HepG2 (cell line): ENCODE measurements at regions not wholly inside any gene's neighbourhood (a gene's known extent, or its start where the extent isn't known, plus 50 kb on each side); places are given as distances from the start of the nearest gene placed in this dataset.

ENCODE experiments used
- ATAC-seq: fragments of 200-7000 bp; cut with Tn5 transposase; 3 replicates; pipeline ENCODE4 v1.9.1; 2020; ENCODE audit warnings: mild to moderate bottlenecking, moderate library complexity
- BruUV-seq: library from RNA; stranded (reverse); fragments of 400-500 nt; replicated peaks from 2 replicates; lab custom pipeline; 2021; lab: Mats Ljungman, UMichigan
- CTCF ChIA-PET: fragments of 300-600 bp; formaldehyde crosslinking; extraction: SDS; loops from one replicate; lab custom pipeline; 2021; ENCODE audit warnings: low total read pairs, inconsistent platforms, low intra/inter-chr PET ratio; lab: Yijun Ruan, JAX
- POLR2A ChIA-PET: fragments of 350-600 bp; sonication (Branson Sonifier 250); formaldehyde crosslinking; loops from one replicate; lab custom pipeline; 2020; ENCODE audit warnings: antibody characterized with exemption, inconsistent platforms; lab: Yijun Ruan, JAX
- DNase-seq: peaks from one replicate; pipeline ENCODE4 v3.0.0-alpha.2; 2015; ENCODE audit warnings: low spot score
- FAIRE-seq: peaks from 3 replicates; lab custom pipeline; 2011; peaks lifted over from hg19 to GRCh38; lab: Jason Lieb, UNC
- H2AFZ ChIP-seq: one replicate; pipeline ENCODE4 v1.6.1; 2011; ENCODE audit warnings: low read length, inconsistent platforms
- H3K27ac ChIP-seq: fragments of 300-600 bp; 3 replicates; pipeline ENCODE4 v1.8.0; 2011; ENCODE audit warnings: mixed run types, mild to moderate bottlenecking, mixed read lengths, low read length, inconsistent platforms; ENCODE audit not compliant: insufficient read depth; ENCODE audit errors: extremely low read length
- H3K27me3 ChIP-seq, 2 experiments: fragments of 200-600 bp in 1 of 2; 2 replicates in 1 of 2; 3 replicates in 1 of 2; pipeline versions ENCODE4 v1.6.0 to v1.8.0; 2011; ENCODE audit warnings: low read length in 2 of 2, mild to moderate bottlenecking in 2 of 2, moderate library complexity in 2 of 2, inconsistent platforms in 1 of 2; ENCODE audit not compliant: insufficient read depth in 2 of 2, control insufficient read depth in 1 of 2
- H3K36me3 ChIP-seq, 2 experiments: fragments of 200-600 bp in 1 of 2; replicated peaks in 1 of 2; 2 replicates in 1 of 2; 3 replicates in 1 of 2; pipeline versions ENCODE4 v1.5.1 to v1.8.0; 2011; ENCODE audit warnings: low read length in 2 of 2, inconsistent platforms in 1 of 2; ENCODE audit not compliant: insufficient read depth in 2 of 2, control insufficient read depth in 1 of 2
- H3K4me1 ChIP-seq: 2 replicates; pipeline ENCODE4 v1.5.1; 2012; ENCODE audit warnings: low read length, inconsistent platforms; ENCODE audit not compliant: insufficient read depth
- H3K4me2 ChIP-seq: 2 replicates; pipeline ENCODE4 v1.6.0; 2011; ENCODE audit warnings: low read depth, low read length, inconsistent platforms
- H3K4me3 ChIP-seq, 3 experiments: fragments of 200-600 bp in 1 of 3; sonication (generic), shearing (Covaris generic) in 1 of 3; replicated peaks in 1 of 3; 2 replicates each; pipeline ENCODE4 v1.5.1; 2011 to 2016; ENCODE audit warnings: low read length in 3 of 3, inconsistent platforms in 2 of 3, low read depth in 2 of 3, mild to moderate bottlenecking in 2 of 3, control low read depth in 1 of 3, mixed read lengths in 1 of 3; ENCODE audit not compliant: insufficient read depth in 1 of 3
- H3K79me2 ChIP-seq: one replicate; pipeline ENCODE4 v1.6.1; 2011; ENCODE audit warnings: low read length, inconsistent platforms; ENCODE audit not compliant: insufficient read depth
- H3K9ac ChIP-seq: 2 replicates; pipeline ENCODE4 v1.6.0; 2011; ENCODE audit warnings: mild to moderate bottlenecking, low read depth, low read length, inconsistent platforms; ENCODE audit not compliant: insufficient read depth
- H3K9me3 ChIP-seq: 2 replicates; pipeline ENCODE4 v1.5.1; 2012; ENCODE audit warnings: mild to moderate bottlenecking, low read length
- H4K20me1 ChIP-seq: 2 replicates; pipeline ENCODE4 v1.6.0; 2011; ENCODE audit warnings: inconsistent platforms, mild to moderate bottlenecking, low read length, moderate library complexity; ENCODE audit not compliant: insufficient read depth
- ARNT2 ChIP-seq: sonication (generic); formaldehyde crosslinking; IDR thresholded peaks from 2 replicates; pipeline ENCODE4 v1.8.0; 2022; ENCODE audit warnings: mild to moderate bottlenecking, low read depth, missing genetic modification reagents, moderate library complexity
- KLF16 ChIP-seq, 2 experiments: sonication (generic) in 1 of 2; formaldehyde crosslinking in 1 of 2; IDR thresholded peaks; 2 replicates each; pipeline versions ENCODE4 v1.6.1 to v1.8.0; 2016 to 2023; ENCODE audit warnings: missing genetic modification reagents in 2 of 2, missing compliant biosample characterization in 1 of 2
- MXD4 ChIP-seq: IDR thresholded peaks from 2 replicates; pipeline ENCODE4 v1.6.1; 2016; ENCODE audit warnings: mild to moderate bottlenecking, missing biosample characterization, missing genetic modification reagents
- NFIC ChIP-seq: IDR thresholded peaks from 2 replicates; pipeline ENCODE4 v1.6.1; 2012; ENCODE audit warnings: mild to moderate bottlenecking, low read length, inconsistent platforms
- SIN3A ChIP-seq: IDR thresholded peaks from 2 replicates; pipeline ENCODE4 v1.6.1; 2011; ENCODE audit warnings: low read depth, mild to moderate bottlenecking, control low read depth, low read length, borderline replicate concordance
- SOX13 ChIP-seq, 3 experiments: fragments of 450-650 bp in 1 of 3; sonication (generic) in 1 of 3; formaldehyde crosslinking in 1 of 3; IDR thresholded peaks in 2 of 3; conservative IDR thresholded peaks in 1 of 3; 2 replicates each; pipeline versions ENCODE4 v1.5.0 to v1.6.1; 2016 to 2020; ENCODE audit warnings: antibody characterized with exemption in 1 of 3, mild to moderate bottlenecking in 1 of 3, missing compliant biosample characterization in 1 of 3, missing genetic modification reagents in 1 of 3, moderate library complexity in 1 of 3
- TGIF2 ChIP-seq: IDR thresholded peaks from 2 replicates; pipeline ENCODE4 v1.6.1; 2016; ENCODE audit warnings: control low read depth, missing compliant biosample characterization
- ZNF121 ChIP-seq: sonication (generic); formaldehyde crosslinking; IDR thresholded peaks from 2 replicates; pipeline ENCODE4 v1.5.0; 2020; ENCODE audit warnings: mild to moderate bottlenecking, missing genetic modification reagents
- ZNF235 ChIP-seq: sonication (generic); formaldehyde crosslinking; IDR thresholded peaks from 2 replicates; pipeline ENCODE4 v1.8.1; 2023; ENCODE audit warnings: mild to moderate bottlenecking, missing genetic modification reagents, borderline replicate concordance
- ZNF549 ChIP-seq: sonication (generic); formaldehyde crosslinking; IDR thresholded peaks from 2 replicates; pipeline ENCODE4 v1.5.0; 2020; ENCODE audit warnings: missing genetic modification reagents
- ZNF567 ChIP-seq: sonication (generic); formaldehyde crosslinking; IDR thresholded peaks from 2 replicates; pipeline ENCODE4 v1.8.1; 2023; ENCODE audit warnings: mild to moderate bottlenecking, missing genetic modification reagents, borderline replicate concordance
- ZSCAN12 ChIP-seq: sonication (generic); formaldehyde crosslinking; IDR thresholded peaks from 2 replicates; pipeline ENCODE4 v1.9.0; 2021; ENCODE audit warnings: mild to moderate bottlenecking, missing genetic modification reagents
- ZSCAN9 ChIP-seq: IDR thresholded peaks from 2 replicates; pipeline ENCODE4 v1.6.1; 2016; ENCODE audit warnings: borderline replicate concordance
- WGBS: methylation state at CpG from one replicate; pipeline ENCODE4 v1.1.6; 2017; ENCODE audit warnings: low lambda C conversion rate; 5-methylcytosine and 5-hydroxymethylcytosine counted together
- in situ Hi-C: cut with HindIII; loops from 2 replicates; pipeline ENCODE4 v1.10.0; 2017; ENCODE audit warnings: low pct_unique_long_range_greater_than_20kb; ENCODE audit not compliant: extremely low pct_ligation_motif_present
- intact Hi-C: fragments of 100-400 bp; cut with micrococcal nuclease; formaldehyde crosslinking; loops from one replicate; pipeline ENCODE4 v1.10.0; 2022; ENCODE audit not compliant: unreplicated experiment
- TF ChIP-seq, protein P1 (sequence below): sonication (generic); formaldehyde crosslinking; IDR thresholded peaks from 2 replicates; pipeline ENCODE4 v1.5.1; 2020; ENCODE audit warnings: mild to moderate bottlenecking, missing genetic modification reagents, moderate library complexity
- TF ChIP-seq, protein P2 (sequence below): sonication (generic); formaldehyde crosslinking; IDR thresholded peaks from one replicate; pipeline ENCODE4 v1.5.1; 2020; ENCODE audit warnings: mild to moderate bottlenecking, missing genetic modification reagents; ENCODE audit errors: not compliant biosample characterization
- TF ChIP-seq, protein P3 (sequence below), 2 experiments: fragments of 450-650 bp in 1 of 2; sonication (generic) in 1 of 2; formaldehyde crosslinking; IDR thresholded peaks; 2 replicates each; pipeline versions ENCODE4 v1.5.0 to v1.8.0; 2020 to 2022; ENCODE audit warnings: mild to moderate bottlenecking in 1 of 2, missing genetic modification reagents in 1 of 2

DNA sequence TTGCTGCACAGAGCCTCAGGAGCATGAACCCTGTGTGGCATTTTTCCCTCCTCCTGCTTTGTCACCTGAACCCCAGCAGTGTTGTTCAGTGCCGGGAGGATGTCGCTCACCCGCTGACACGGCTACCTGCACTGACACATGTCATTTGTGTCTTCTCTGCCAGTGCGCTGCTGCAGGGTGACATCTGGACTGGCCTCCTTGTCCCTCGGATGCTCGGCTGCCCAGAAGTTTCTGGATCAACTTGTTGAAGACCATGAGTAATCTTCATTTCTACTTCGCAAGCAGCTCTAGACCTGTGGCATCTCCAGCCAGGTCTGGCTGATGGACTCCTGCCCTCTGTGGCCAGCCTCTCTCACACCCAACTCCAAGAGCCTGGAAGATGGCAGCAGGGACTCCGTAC, 311.1 kb upstream of the C2CD4B start:
- H2AFZ ChIP-seq: no peak overlapping the region
- DNase-seq (no peak), ATAC-seq (no peak), FAIRE-seq (no peak)
- ChIA-PET CTCF (no interaction called here), POLR2A (no interaction called here)
- WGBS: 94% methylated on average over 4 of the region's 9 CpGs
- BruUV-seq: no TSS peak
- H3K4me2 ChIP-seq: no peak overlapping the region
- H3K27me3 ChIP-seq: no peaks in the 10 kb centered on the region
- H3K36me3 ChIP-seq: no peaks in the 10 kb centered on the region
- H3K9ac ChIP-seq: no peak overlapping the region
- no peak overlapping the region for H3K4me3 ChIP-seq
- intact Hi-C loops: no loop called here
- no peaks in the 10 kb centered on the region for H3K79me2 ChIP-seq
- H3K4me1 ChIP-seq: peaks cover 18% of the 10 kb centered on the region
- in situ Hi-C loops: no loop called here
- no peak overlapping the region for H3K27ac ChIP-seq
- no peaks in the 10 kb centered on the region for H4K20me1 ChIP-seq
- no peaks in the 10 kb centered on the region for H3K9me3 ChIP-seq
- no peak for TF ChIP-seq ZNF235 (CRISPR knock-in tag)
- TF ChIP-seq, protein P1, sequence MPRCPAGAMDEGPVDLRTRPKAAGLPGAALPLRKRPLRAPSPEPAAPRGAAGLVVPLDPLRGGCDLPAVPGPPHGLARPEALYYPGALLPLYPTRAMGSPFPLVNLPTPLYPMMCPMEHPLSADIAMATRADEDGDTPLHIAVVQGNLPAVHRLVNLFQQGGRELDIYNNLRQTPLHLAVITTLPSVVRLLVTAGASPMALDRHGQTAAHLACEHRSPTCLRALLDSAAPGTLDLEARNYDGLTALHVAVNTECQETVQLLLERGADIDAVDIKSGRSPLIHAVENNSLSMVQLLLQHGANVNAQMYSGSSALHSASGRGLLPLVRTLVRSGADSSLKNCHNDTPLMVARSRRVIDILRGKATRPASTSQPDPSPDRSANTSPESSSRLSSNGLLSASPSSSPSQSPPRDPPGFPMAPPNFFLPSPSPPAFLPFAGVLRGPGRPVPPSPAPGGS: no peak
- no peak for TF ChIP-seq SIN3A
- TF ChIP-seq, protein P2, sequence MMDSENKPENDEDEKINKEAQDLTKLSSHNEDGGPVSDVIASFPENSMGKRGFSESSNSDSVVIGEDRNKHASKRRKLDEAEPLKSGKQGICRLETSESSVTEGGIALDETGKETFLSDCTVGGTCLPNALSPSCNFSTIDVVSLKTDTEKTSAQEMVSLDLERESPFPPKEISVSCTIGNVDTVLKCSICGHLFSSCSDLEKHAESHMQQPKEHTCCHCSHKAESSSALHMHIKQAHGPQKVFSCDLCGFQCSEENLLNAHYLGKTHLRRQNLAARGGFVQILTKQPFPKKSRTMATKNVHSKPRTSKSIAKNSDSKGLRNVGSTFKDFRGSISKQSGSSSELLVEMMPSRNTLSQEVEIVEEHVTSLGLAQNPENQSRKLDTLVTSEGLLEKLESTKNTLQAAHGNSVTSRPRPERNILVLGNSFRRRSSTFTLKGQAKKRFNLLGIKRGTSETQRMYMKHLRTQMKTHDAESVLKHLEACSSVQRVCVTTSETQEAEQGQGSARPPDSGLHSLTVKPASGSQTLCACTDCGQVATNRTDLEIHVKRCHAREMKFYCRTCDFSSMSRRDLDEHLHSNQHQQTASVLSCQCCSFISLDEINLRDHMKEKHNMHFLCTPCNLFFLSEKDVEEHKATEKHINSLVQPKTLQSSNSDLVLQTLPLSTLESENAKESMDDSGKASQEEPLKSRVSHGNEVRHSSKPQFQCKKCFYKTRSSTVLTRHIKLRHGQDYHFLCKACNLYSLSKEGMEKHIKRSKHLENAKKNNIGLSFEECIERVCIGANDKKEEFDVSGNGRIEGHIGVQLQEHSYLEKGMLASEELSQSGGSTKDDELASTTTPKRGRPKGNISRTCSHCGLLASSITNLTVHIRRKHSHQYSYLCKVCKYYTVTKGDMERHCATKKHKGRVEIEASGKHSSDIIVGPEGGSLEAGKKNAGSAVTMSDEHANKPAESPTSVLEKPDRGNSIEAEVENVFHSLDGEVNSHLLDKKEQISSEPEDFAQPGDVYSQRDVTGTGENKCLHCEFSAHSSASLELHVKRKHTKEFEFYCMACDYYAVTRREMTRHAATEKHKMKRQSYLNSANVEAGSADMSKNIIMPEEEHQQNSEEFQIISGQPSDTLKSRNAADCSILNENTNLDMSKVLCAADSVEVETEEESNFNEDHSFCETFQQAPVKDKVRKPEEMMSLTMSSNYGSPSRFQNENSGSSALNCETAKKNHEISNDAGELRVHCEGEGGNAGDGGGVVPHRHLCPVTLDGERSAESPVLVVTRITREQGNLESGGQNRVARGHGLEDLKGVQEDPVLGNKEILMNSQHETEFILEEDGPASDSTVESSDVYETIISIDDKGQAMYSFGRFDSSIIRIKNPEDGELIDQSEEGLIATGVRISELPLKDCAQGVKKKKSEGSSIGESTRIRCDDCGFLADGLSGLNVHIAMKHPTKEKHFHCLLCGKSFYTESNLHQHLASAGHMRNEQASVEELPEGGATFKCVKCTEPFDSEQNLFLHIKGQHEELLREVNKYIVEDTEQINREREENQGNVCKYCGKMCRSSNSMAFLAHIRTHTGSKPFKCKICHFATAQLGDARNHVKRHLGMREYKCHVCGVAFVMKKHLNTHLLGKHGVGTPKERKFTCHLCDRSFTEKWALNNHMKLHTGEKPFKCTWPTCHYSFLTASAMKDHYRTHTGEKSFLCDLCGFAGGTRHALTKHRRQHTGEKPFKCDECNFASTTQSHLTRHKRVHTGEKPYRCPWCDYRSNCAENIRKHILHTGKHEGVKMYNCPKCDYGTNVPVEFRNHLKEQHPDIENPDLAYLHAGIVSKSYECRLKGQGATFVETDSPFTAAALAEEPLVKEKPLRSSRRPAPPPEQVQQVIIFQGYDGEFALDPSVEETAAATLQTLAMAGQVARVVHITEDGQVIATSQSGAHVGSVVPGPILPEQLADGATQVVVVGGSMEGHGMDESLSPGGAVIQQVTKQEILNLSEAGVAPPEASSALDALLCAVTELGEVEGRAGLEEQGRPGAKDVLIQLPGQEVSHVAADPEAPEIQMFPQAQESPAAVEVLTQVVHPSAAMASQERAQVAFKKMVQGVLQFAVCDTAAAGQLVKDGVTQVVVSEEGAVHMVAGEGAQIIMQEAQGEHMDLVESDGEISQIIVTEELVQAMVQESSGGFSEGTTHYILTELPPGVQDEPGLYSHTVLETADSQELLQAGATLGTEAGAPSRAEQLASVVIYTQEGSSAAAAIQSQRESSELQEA: no peak
- TF ChIP-seq MXD4 (CRISPR knock-in tag): no peak
- no peak for TF ChIP-seq NFIC
- no peak for TF ChIP-seq TGIF2 (CRISPR knock-in tag)
- no peak for TF ChIP-seq ARNT2 (CRISPR knock-in tag)
- TF ChIP-seq ZNF567 (CRISPR knock-in tag): no peak
- TF ChIP-seq KLF16 (CRISPR knock-in tag; IDR thresholded peaks at IDR 0.05): no peak
- no peak for TF ChIP-seq SOX13 (IDR thresholded peaks at IDR 0.05)
- no peak for TF ChIP-seq SOX13 (CRISPR knock-in tag; conservative IDR thresholded peaks at IDR 0.05 in 1 of 2, IDR thresholded peaks at IDR 0.05 in 1 of 2)
- no peak for TF ChIP-seq ZSCAN12 (CRISPR knock-in tag)
- TF ChIP-seq ZNF121 (CRISPR knock-in tag): no peak
- TF ChIP-seq, protein P3, sequence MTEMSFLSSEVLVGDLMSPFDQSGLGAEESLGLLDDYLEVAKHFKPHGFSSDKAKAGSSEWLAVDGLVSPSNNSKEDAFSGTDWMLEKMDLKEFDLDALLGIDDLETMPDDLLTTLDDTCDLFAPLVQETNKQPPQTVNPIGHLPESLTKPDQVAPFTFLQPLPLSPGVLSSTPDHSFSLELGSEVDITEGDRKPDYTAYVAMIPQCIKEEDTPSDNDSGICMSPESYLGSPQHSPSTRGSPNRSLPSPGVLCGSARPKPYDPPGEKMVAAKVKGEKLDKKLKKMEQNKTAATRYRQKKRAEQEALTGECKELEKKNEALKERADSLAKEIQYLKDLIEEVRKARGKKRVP (CRISPR knock-in tag; IDR thresholded peaks at IDR 0.05): no peak
- TF ChIP-seq ZSCAN9: no peak
- TF ChIP-seq ZNF549: no peak
